ENCODE measurements at regions not wholly inside any gene's neighbourhood (a gene's known extent, or its start where the extent isn't known, plus 50 kb on each side); places are given as distances from the start of the nearest gene placed in this dataset.
"Not testable (repeated sequence)": the region's sequence is repeated elsewhere in the genome, so short reads cannot be mapped to it uniquely, and the experiment has no call there.

DNA sequence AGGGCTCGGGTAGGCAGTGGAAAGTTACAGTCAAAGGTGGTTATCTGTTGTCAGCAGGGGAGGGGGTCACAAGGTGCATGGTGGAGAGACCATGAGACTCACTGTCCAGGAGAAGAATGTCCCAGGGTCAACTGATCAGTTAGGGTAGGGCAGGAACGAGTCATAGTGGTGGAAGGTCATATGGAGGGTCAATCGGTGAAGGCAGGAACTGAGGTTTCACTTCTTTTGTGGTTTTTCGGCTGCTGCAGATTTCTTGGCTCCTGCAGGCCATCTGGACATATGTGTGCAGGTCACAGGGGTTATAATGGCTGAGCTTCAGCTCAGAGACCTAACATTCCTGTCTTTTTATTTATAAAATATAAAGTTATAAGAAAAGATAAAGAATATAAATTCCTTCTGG is 506.2 kb upstream of the ROBO2 start:
- H3K4me3 ChIP-seq (ENCODE audit: low read depth, low read length); POLR2A ChIA-PET; H3K4me1 ChIP-seq (ENCODE audit: control insufficient read depth, insufficient read depth, low read length); H3K27ac ChIP-seq (ENCODE audit: extremely low read depth, low read depth, low read length); H3K36me3 ChIP-seq (ENCODE audit: control insufficient read depth in 2 of 2, insufficient read depth in 1 of 2, low read length in 2 of 2); H3K9me3 ChIP-seq (ENCODE audit: control insufficient read depth, insufficient read depth, low read depth, low read length); CTCF ChIA-PET: not testable (repeated sequence)

DNA sequence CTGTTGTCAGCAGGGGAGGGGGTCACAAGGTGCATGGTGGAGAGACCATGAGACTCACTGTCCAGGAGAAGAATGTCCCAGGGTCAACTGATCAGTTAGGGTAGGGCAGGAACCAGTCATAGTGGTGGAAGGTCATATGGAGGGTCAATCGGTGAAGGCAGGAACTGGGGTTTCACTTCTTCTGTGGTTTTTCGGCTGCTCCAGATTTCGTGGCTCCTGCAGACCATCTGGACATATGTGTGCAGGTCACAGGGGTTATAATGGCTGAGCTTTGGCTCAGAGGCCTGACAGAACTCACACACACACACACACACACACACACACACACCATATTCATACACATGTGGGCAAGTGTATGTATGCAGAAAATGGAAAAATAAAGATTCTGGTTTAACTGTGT is 502.0 kb upstream of the ROBO2 start:
- POLR2A ChIA-PET; H3K4me1 ChIP-seq (ENCODE audit: control insufficient read depth, insufficient read depth, low read length); H3K36me3 ChIP-seq (ENCODE audit: control insufficient read depth in 2 of 2, insufficient read depth in 1 of 2, low read length in 2 of 2); CTCF ChIA-PET; H3K9me3 ChIP-seq (ENCODE audit: control insufficient read depth, insufficient read depth, low read depth, low read length); H3K4me3 ChIP-seq (ENCODE audit: low read depth, low read length); H3K27ac ChIP-seq (ENCODE audit: extremely low read depth, low read depth, low read length): not testable (repeated sequence)

DNA sequence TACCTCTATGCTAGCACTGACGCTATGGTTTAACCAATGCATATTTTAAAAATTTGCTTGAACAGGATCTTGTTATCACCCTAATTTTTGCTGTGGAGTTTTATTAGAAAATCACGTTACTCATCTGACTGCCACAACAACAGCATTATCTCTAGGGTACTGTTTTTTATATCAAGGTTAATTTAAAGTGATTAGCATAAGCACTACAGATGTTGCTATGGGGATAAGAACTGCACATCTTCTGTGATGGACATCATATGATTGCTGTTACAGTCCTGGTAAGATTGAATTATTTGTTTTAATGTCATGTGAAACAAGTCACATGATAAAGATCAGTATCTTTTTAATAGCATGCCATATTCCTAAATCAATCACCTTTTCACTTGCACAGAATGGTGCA is 492.2 kb upstream of the ROBO2 start:
- no peaks in the 10 kb centered on the region for H3K9me3 ChIP-seq (ENCODE audit: control insufficient read depth, insufficient read depth, low read depth, low read length)
- no peaks in the 10 kb centered on the region for H3K36me3 ChIP-seq (ENCODE audit: control insufficient read depth in 2 of 2, insufficient read depth in 1 of 2, low read length in 2 of 2)
- TF ChIP-seq YY2 (tag by site-specific recombination; IDR thresholded peaks at IDR 0.05): no peak
- TF ChIP-seq, protein P1, sequence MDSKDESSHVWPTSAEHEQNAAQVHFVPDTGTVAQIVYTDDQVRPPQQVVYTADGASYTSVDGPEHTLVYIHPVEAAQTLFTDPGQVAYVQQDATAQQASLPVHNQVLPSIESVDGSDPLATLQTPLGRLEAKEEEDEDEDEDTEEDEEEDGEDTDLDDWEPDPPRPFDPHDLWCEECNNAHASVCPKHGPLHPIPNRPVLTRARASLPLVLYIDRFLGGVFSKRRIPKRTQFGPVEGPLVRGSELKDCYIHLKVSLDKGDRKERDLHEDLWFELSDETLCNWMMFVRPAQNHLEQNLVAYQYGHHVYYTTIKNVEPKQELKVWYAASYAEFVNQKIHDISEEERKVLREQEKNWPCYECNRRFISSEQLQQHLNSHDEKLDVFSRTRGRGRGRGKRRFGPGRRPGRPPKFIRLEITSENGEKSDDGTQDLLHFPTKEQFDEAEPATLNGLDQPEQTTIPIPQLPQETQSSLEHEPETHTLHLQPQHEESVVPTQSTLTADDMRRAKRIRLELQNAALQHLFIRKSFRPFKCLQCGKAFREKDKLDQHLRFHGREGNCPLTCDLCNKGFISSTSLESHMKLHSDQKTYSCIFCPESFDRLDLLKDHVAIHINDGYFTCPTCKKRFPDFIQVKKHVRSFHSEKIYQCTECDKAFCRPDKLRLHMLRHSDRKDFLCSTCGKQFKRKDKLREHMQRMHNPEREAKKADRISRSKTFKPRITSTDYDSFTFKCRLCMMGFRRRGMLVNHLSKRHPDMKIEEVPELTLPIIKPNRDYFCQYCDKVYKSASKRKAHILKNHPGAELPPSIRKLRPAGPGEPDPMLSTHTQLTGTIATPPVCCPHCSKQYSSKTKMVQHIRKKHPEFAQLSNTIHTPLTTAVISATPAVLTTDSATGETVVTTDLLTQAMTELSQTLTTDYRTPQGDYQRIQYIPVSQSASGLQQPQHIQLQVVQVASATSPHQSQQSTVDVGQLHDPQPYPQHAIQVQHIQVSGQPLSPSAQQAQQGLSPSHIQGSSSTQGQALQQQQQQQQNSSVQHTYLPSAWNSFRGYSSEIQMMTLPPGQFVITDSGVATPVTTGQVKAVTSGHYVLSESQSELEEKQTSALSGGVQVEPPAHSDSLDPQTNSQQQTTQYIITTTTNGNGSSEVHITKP (tag by site-specific recombination; IDR thresholded peaks at IDR 0.05): no peak
- no peak for TF ChIP-seq ZNF791 (tag by site-specific recombination; IDR thresholded peaks at IDR 0.05)
- no peak for TF ChIP-seq ZNF311 (tag by site-specific recombination; IDR thresholded peaks at IDR 0.05; ENCODE audit: borderline replicate concordance)
- no peak for TF ChIP-seq ZNF433 (tag by site-specific recombination; IDR thresholded peaks at IDR 0.05; ENCODE audit: low read depth)
- no peak for TF ChIP-seq ZNF561 (tag by site-specific recombination; IDR thresholded peaks at IDR 0.05; ENCODE audit: borderline replicate concordance)
- TF ChIP-seq OVOL3 (tag by site-specific recombination; IDR thresholded peaks at IDR 0.05): no peak
- no peak for TF ChIP-seq ZNF670 (tag by site-specific recombination; IDR thresholded peaks at IDR 0.05; ENCODE audit: low read depth)
- no peak for TF ChIP-seq ZNF521 (tag by site-specific recombination; IDR thresholded peaks at IDR 0.05)
- TF ChIP-seq ZNF626 (tag by site-specific recombination; IDR thresholded peaks at IDR 0.05): no peak
- no peak for TF ChIP-seq RBAK (tag by site-specific recombination; IDR thresholded peaks at IDR 0.05)
- TF ChIP-seq ZNF792 (tag by site-specific recombination; IDR thresholded peaks at IDR 0.05): no peak
- POLR2A ChIA-PET: no interaction called here
- CTCF ChIA-PET: no interaction called here
- H3K27ac ChIP-seq (ENCODE audit: extremely low read depth, low read depth, low read length): no peak overlapping the region
- no peaks in the 10 kb centered on the region for H3K4me1 ChIP-seq (ENCODE audit: control insufficient read depth, insufficient read depth, low read length)
- no peak overlapping the region for H3K4me3 ChIP-seq (ENCODE audit: low read depth, low read length)

DNA sequence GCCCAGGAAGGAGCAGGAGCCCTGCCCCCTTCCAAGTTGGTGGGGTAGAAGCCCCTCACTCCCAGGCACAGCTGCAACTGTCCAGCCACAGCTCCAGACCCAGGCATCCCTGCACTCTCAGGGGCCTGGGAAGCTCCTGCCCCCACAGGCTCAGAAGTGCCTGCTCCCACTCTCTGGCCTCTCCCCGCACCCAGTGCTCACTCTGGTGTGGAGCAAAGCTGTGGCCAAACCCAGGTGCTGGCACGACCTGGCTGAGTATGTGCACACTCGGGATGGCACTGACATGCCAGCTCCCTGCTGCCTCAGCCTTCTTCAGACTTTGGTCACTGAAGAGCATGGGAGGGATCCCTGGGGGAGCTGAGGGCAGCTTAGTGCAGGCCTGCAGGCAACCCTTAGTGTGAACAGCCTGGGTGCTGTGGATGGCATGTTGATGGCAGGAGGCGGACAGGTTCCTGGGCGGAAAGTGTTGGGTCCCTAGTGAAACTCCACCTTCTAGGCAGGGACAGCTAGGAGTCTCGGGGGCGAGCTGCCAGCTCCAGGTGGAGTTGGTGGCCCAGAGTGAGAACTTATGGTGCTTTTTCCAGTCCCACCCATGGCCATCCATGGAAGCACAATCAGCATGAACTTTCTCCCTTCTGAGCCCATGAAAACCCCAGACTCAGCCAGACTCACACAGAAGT is 489.2 kb upstream of the ROBO2 start:
- POLR2A ChIA-PET: no interaction called here
- no peaks in the 10 kb centered on the region for H3K4me1 ChIP-seq (ENCODE audit: control insufficient read depth, insufficient read depth, low read length)
- no peaks in the 10 kb centered on the region for H3K36me3 ChIP-seq (ENCODE audit: control insufficient read depth in 2 of 2, insufficient read depth in 1 of 2, low read length in 2 of 2)
- CTCF ChIA-PET: interaction anchor here (0.6 kb wide), 2 partner anchors 30 to 172 kb away, joined by 3 read pairs; no protein-coding TSS in a partner anchor
- no peaks in the 10 kb centered on the region for H3K9me3 ChIP-seq (ENCODE audit: control insufficient read depth, insufficient read depth, low read depth, low read length)
- no peak overlapping the region for H3K27ac ChIP-seq (ENCODE audit: extremely low read depth, low read depth, low read length)
- no peak overlapping the region for H3K4me3 ChIP-seq (ENCODE audit: low read depth, low read length)
- no peak for TF ChIP-seq SP7 (tag by site-specific recombination; IDR thresholded peaks at IDR 0.05)
- TF ChIP-seq HOXA7 (CRISPR knock-in tag; IDR thresholded peaks at IDR 0.05; ENCODE audit: borderline replicate concordance): no peak
- no peak for TF ChIP-seq ZNF24 (tag by site-specific recombination; IDR thresholded peaks at IDR 0.05)
